ENCODE measurements at regions not wholly inside any gene's neighbourhood (a gene's known extent, or its start where the extent isn't known, plus 50 kb on each side); places are given as distances from the start of the nearest gene placed in this dataset.
A peak's percentile ranks its signal among the peaks of the same experiment; 100 is the strongest.

GRCh38 chr7:25841575-25841974 lies 310.4 kb upstream of the NFE2L3 start:
- no peak for DNase-seq (ENCODE audit: low spot score)

- DNase-seq (ENCODE audit: low spot score) = no peak
Measured at GRCh38 chr7:25842201-25842733, 309.7 kb upstream of the NFE2L3 start.

- no peak for DNase-seq (ENCODE audit: low spot score)
Measured at GRCh38 chr7:25843467-25843866, 308.5 kb upstream of the NFE2L3 start.

GRCh38 chr7:25844102-25844870 lies 307.7 kb upstream of the NFE2L3 start:
- DNase-seq (ENCODE audit: low spot score) = no peak

GRCh38 chr7:25845464-25845863 lies 306.5 kb upstream of the NFE2L3 start:
- DNase-seq (ENCODE audit: low spot score) = no peak

- no peak for DNase-seq (ENCODE audit: low spot score)
Measured at GRCh38 chr7:25846722-25847121, 305.3 kb upstream of the NFE2L3 start.

GRCh38 chr7:25847336-25848070 lies 304.5 kb upstream of the NFE2L3 start:
- no peak for DNase-seq (ENCODE audit: low spot score)

- peak; percentile 63 for DNase-seq (ENCODE audit: low spot score)
Measured at GRCh38 chr7:25849500-25850184, 302.4 kb upstream of the NFE2L3 start.

- no peak for DNase-seq (ENCODE audit: low spot score)
Measured at GRCh38 chr7:25850216-25850615, 301.8 kb upstream of the NFE2L3 start.

GRCh38 chr7:25850735-25851134 lies 301.3 kb upstream of the NFE2L3 start:
- no peak for DNase-seq (ENCODE audit: low spot score)

- DNase-seq (ENCODE audit: low spot score) = peak; percentile 95
Measured at GRCh38 chr7:25851332-25852210, 300.4 kb upstream of the NFE2L3 start.

GRCh38 chr7:25852211-25852938 lies 299.6 kb upstream of the NFE2L3 start:
- peak; percentile 49 for DNase-seq (ENCODE audit: low spot score)

GRCh38 chr7:25852939-25853271 lies 299.1 kb upstream of the NFE2L3 start:
- DNase-seq (ENCODE audit: low spot score) = no peak

GRCh38 chr7:25853314-25853713 lies 298.7 kb upstream of the NFE2L3 start:
- no peak for DNase-seq (ENCODE audit: low spot score)

GRCh38 chr7:25854059-25854458 lies 297.9 kb upstream of the NFE2L3 start:
- DNase-seq (ENCODE audit: low spot score) = no peak

GRCh38 chr7:25854608-25855497 lies 297.1 kb upstream of the NFE2L3 start:
- DNase-seq (ENCODE audit: low spot score) = peak; percentile 98

- peak; percentile 55 for DNase-seq (ENCODE audit: low spot score)
Measured at GRCh38 chr7:25855854-25856782, 295.9 kb upstream of the NFE2L3 start.

GRCh38 chr7:25857376-25858067 lies 294.5 kb upstream of the NFE2L3 start:
- peak; percentile 91 for DNase-seq (ENCODE audit: low spot score)
